SK-N-MC (cell line): ENCODE measurements at regions not wholly inside any gene's neighbourhood (a gene's known extent, or its start where the extent isn't known, plus 50 kb on each side); places are given as distances from the start of the nearest gene placed in this dataset.

Experiments used
- EZH2 ChIP-seq: fragments of 200-600 bp; sonication (generic); IDR thresholded peaks from one replicate; pipeline ENCODE4 v1.6.1; 2017; ENCODE audit warnings: antibody characterized with exemption
- FOXP2 ChIP-seq: optimal IDR thresholded peaks from 2 replicates; pipeline ENCODE3; 2011; ENCODE audit warnings: mild to moderate bottlenecking, moderate library complexity; ENCODE audit not compliant: insufficient read depth; ENCODE audit errors: extremely low read length, control extremely low read depth
- POLR2AphosphoS5 ChIP-seq: IDR thresholded peaks from 2 replicates; pipeline ENCODE4 v1.6.1; 2012; ENCODE audit warnings: mild to moderate bottlenecking, low read depth, low read length, borderline replicate concordance

GRCh38 chr9:29456940-29457339 is 1883.7 kb upstream of the C9orf72 start:
- TF ChIP-seq EZH2 (no peak), POLR2AphosphoS5 (no peak), FOXP2 (no peak)
